ENCODE measurements at regions not wholly inside any gene's neighbourhood (a gene's known extent, or its start where the extent isn't known, plus 50 kb on each side); places are given as distances from the start of the nearest gene placed in this dataset.

DNA sequence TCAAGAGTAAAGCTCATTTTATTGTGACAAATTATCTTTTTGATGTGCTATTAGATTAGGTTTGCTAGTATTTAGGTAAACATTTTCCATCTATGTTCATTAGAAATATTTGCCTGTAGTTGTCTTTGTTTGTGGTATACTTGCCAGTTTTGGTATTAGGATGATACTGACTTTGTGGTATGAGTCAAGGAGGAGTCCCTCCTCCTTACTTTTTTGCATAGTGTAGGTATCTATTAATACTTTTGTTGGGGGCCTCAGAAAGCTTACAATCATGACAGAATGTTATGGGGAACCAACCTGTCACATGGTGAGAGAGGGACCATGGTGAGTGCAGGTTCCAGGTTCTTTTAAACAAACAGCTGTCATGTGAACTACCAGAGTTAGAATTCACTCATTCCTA is 102.1 kb downstream of the ZWINT start:
- no peak for TF ChIP-seq CBFB (CRISPR knock-in tag; IDR thresholded peaks at IDR 0.05; ENCODE audit: low read depth)
- TF ChIP-seq, protein P1, sequence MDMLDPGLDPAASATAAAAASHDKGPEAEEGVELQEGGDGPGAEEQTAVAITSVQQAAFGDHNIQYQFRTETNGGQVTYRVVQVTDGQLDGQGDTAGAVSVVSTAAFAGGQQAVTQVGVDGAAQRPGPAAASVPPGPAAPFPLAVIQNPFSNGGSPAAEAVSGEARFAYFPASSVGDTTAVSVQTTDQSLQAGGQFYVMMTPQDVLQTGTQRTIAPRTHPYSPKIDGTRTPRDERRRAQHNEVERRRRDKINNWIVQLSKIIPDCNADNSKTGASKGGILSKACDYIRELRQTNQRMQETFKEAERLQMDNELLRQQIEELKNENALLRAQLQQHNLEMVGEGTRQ (CRISPR knock-in tag; IDR thresholded peaks at IDR 0.05): no peak

All from WTC11 (cell line).